Activated CD4-positive, alpha-beta T cell treated with anti-CD3 and anti-CD28 coated beads, Interleukin-2, amount 10 ng/mL, durations not matched to agents 7 days and 5 days (primary cell): ENCODE measurements at regions not wholly inside any gene's neighbourhood (a gene's known extent, or its start where the extent isn't known, plus 50 kb on each side); places are given as distances from the start of the nearest gene placed in this dataset.
"Not testable (repeated sequence)": the region's sequence is repeated elsewhere in the genome, so short reads cannot be mapped to it uniquely, and the experiment has no call there.

Source experiments
- CTCF ChIA-PET: fragments of 350-600 bp; sonication (Branson Sonifier 250); formaldehyde crosslinking; loops from one replicate; lab custom pipeline; 2021; ENCODE audit warnings: antibody characterized with exemption; lab: Charles Lee
- POLR2A ChIA-PET: fragments of 350-600 bp; sonication (Branson Sonifier 250); formaldehyde crosslinking; loops from one replicate; lab custom pipeline; 2021; ENCODE audit warnings: antibody characterized with exemption; lab: Charles Lee
- DNase-seq: peaks from one replicate; pipeline ENCODE4 v3.0.0-alpha.2; 2020
- H3K27ac Mint-ChIP-seq: one replicate; pipeline ENCODE4 v1.8.0; 2021; ENCODE audit warnings: mild to moderate bottlenecking, moderate library complexity, mixed read lengths
- H3K27me3 Mint-ChIP-seq: one replicate; pipeline ENCODE4 v1.8.0; 2021; ENCODE audit warnings: mixed read lengths
- H3K36me3 Mint-ChIP-seq: one replicate; pipeline ENCODE4 v1.8.0; 2021; ENCODE audit warnings: low read depth, mixed read lengths
- H3K4me1 Mint-ChIP-seq: one replicate; pipeline ENCODE4 v1.8.0; 2021; ENCODE audit warnings: mixed read lengths
- H3K4me3 Mint-ChIP-seq: one replicate; pipeline ENCODE4 v1.8.0; 2021; ENCODE audit warnings: mild to moderate bottlenecking, moderate library complexity, mixed read lengths
- H3K9me3 Mint-ChIP-seq: one replicate; pipeline ENCODE4 v1.8.0; 2021; ENCODE audit warnings: mixed read lengths

DNA sequence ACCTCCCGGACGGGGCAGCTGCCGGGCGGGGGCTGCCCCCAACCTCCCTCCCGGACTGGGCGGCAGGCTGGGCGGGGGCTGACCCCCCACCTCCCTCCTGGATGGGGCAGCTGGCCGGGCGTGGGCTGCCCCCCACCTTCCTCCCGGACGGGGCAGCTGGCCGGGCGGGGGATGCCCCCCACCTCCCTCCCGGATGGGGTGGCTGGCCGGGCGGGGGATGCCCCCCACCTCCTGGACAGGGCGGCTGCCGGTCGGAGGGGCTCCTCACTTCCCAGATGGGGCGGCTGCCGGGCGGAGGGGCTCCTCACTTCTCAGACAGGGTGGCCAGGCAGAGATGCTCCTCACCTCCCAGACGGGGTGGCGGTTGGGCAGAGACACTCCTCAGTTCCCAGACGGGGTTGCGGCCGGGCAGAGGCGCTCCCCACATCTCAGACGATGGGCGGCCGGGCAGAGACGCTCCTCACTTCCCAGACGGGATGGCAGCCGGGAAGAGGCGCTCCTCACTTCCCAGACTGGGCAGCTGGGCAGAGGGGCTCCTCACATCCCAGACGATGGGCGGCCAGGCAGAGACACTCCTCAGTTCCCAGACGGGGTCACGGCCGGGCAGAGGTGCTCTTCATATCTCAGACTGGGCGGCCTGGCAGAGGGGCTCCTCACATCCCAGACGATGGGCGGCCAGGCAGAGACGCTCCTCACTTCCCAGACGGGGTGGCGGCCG, 691.1 kb downstream of the BRINP1 start:
- H3K36me3 Mint-ChIP-seq, CTCF ChIA-PET, DNase-seq, H3K27ac Mint-ChIP-seq, POLR2A ChIA-PET, H3K27me3 Mint-ChIP-seq, H3K4me1 Mint-ChIP-seq, H3K9me3 Mint-ChIP-seq, H3K4me3 Mint-ChIP-seq: not testable (repeated sequence)

DNA sequence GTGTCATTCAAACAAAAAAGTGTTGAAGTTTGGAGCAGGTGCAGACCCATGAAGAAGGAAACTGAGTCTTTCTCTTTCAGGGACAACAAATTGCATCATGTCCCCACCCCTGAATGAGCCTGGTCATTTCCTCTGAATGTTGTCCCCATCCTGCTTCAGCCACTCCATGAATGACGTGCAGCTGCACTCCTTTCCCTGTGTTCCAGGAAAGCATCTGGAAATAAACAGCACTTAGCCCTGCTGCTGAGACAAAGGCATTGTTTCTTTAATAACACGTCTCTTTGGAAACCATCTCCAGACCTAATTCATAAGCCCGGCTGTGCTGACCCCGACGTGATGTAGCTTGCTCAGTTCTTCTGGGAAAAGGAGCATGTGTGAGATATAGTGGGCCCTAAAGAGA, 682.3 kb downstream of the BRINP1 start:
- H3K4me1 Mint-ChIP-seq, result no peaks in the 10 kb centered on the region
- POLR2A ChIA-PET, result no interaction called here
- no peak overlapping the region for H3K4me3 Mint-ChIP-seq
- no peaks in the 10 kb centered on the region for H3K36me3 Mint-ChIP-seq
- DNase-seq, result no peak
- no peaks in the 10 kb centered on the region for H3K27me3 Mint-ChIP-seq
- H3K27ac Mint-ChIP-seq, result no peak overlapping the region
- CTCF ChIA-PET, result no interaction called here
- H3K9me3 Mint-ChIP-seq, result no peaks in the 10 kb centered on the region

DNA sequence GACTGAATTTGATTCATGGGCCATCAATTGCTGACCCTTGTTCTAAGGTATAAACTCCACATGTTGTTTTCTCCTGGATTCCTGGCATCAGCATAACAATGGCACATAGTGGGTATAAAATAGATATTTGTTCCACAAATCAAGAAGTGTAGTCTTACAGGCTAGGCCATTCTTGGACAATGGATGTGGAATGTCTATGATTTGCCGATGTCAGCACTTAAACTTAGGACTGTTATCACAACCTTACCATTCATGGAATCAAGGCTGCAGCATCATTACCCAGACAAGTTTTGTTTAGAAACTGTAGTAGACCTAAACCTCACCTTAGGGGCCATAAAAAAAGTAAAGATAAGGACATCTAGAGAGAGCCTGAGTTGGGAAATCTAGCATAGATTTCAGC, 680.0 kb downstream of the BRINP1 start:
- CTCF ChIA-PET, result no interaction called here
- no peaks in the 10 kb centered on the region for H3K27me3 Mint-ChIP-seq
- H3K27ac Mint-ChIP-seq, result no peak overlapping the region
- H3K9me3 Mint-ChIP-seq, result no peaks in the 10 kb centered on the region
- H3K36me3 Mint-ChIP-seq, result no peaks in the 10 kb centered on the region
- no peak overlapping the region for H3K4me3 Mint-ChIP-seq
- no peaks in the 10 kb centered on the region for H3K4me1 Mint-ChIP-seq
- no peak for DNase-seq
- POLR2A ChIA-PET, result no interaction called here

DNA sequence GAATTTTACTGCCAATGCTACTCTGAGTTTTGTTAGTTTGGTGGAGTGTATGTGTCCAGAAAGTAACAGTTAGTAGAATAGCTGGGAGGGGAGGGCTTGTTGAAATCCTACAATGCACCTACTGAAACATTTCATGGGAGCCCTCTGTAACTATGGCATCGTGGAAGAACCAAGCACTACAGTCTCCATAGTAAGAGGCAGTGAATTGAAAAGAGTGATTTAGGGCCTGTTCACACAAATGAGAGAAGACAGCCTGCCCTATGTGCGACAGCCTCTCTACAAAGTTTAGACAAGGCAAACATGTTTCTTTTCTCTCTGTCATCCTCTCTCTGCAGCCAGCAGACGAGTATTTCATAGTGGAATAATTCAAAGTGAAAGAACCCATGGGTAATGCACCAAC, 676.6 kb downstream of the BRINP1 start:
- ChIA-PET CTCF (no interaction called here), POLR2A (no interaction called here)
- no peak overlapping the region for H3K4me3 Mint-ChIP-seq
- H3K27me3 Mint-ChIP-seq, result no peaks in the 10 kb centered on the region
- no peak for DNase-seq
- no peak overlapping the region for H3K27ac Mint-ChIP-seq
- no peaks in the 10 kb centered on the region for H3K36me3 Mint-ChIP-seq
- no peaks in the 10 kb centered on the region for H3K4me1 Mint-ChIP-seq
- no peaks in the 10 kb centered on the region for H3K9me3 Mint-ChIP-seq

DNA sequence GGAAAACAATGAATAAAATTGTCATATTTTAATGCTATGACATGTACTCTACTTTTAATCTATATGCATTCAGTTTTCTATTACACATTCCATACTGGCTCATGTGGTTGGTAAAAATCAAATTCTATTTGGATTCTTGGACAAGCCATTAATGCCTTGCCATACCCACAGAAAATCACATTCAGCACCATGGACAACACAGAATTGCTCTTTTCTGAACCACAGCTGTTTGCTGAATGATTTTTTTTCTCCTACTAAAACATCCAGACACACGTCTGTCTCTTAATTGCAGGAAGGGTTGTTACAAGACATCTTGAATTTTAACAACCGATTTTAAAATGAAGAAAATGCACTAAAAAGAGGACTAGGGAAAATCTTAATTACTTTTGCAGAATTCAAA, 675.6 kb downstream of the BRINP1 start:
- no peaks in the 10 kb centered on the region for H3K9me3 Mint-ChIP-seq
- DNase-seq, result no peak
- no peaks in the 10 kb centered on the region for H3K27me3 Mint-ChIP-seq
- no peaks in the 10 kb centered on the region for H3K36me3 Mint-ChIP-seq
- ChIA-PET CTCF (no interaction called here), POLR2A (no interaction called here)
- H3K4me1 Mint-ChIP-seq, result no peaks in the 10 kb centered on the region
- H3K4me3 Mint-ChIP-seq, result no peak overlapping the region
- H3K27ac Mint-ChIP-seq, result no peak overlapping the region

DNA sequence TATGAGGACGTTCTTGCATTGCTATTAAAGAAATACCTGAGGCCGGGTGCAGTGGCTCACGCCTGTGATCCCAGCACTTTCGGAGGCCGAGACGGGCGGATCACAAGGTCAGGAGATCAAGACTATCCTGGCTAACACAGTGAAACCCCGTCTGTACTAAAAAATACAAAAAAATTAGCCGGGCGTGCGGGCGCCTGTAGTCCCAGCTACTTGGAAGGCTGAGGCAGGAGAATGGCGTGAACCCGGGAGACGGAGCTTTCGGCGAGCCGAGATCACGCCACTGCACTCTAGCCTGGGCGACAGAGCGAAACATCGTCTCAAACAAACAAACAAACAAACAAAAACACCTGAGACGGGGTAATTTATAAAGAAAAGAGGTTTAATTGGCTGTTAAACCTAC, 674.0 kb downstream of the BRINP1 start:
- H3K9me3 Mint-ChIP-seq, H3K4me1 Mint-ChIP-seq, CTCF ChIA-PET, DNase-seq, H3K27ac Mint-ChIP-seq, H3K4me3 Mint-ChIP-seq, POLR2A ChIA-PET, H3K27me3 Mint-ChIP-seq, H3K36me3 Mint-ChIP-seq: not testable (repeated sequence)

DNA sequence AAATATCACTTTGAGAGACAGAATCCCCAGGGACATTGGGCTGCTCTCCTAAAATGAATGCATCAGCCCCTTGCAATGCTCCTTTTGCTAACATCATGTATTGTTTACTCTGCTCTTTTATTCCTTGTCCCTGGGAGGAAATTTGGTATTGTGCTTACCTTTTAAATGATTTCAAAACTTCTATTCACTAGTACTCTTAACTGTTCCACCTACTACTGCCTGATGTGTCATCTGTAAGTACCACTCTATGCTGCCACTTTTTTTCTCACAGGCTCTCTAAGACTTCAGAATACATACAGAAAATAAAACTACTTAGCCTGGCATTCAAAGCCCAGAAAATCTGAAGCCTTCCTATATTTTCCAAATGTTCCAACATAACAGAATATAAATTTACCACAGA, 667.2 kb downstream of the BRINP1 start:
- Mint-ChIP-seq H3K4me1 (no peaks in the 10 kb centered on the region), H3K27me3 (no peaks in the 10 kb centered on the region), H3K4me3 (no peak overlapping the region), H3K36me3 (no peaks in the 10 kb centered on the region), H3K9me3 (peaks cover 6% of the 10 kb centered on the region), H3K27ac (no peak overlapping the region)
- ChIA-PET CTCF (no interaction called here), POLR2A (no interaction called here)
- no peak for DNase-seq

DNA sequence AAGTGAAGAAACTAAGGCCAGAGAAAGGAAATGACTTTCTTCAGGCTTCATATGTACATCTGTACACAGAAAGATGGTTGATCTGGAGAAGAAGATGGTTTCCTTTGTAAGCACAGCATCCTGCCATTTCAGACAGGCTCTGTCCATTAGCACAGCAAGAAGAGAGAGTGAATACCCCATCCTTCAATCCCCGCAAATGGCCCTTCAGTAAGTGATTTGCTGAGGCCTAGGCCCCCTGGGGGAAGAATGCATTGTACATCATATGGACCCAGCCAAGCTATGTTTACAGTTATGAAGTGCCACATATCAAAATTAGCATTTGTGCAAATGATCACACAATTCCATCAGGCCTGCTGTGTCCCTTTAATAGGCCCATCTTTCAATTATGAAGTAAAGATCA, 657.4 kb downstream of the BRINP1 start:
- DNase-seq, result no peak
- Mint-ChIP-seq H3K9me3 (no peaks in the 10 kb centered on the region), H3K27me3 (no peaks in the 10 kb centered on the region), H3K4me1 (no peaks in the 10 kb centered on the region), H3K4me3 (no peak overlapping the region), H3K27ac (no peak overlapping the region), H3K36me3 (no peaks in the 10 kb centered on the region)
- CTCF ChIA-PET, result no interaction called here
- POLR2A ChIA-PET, result no interaction called here

DNA sequence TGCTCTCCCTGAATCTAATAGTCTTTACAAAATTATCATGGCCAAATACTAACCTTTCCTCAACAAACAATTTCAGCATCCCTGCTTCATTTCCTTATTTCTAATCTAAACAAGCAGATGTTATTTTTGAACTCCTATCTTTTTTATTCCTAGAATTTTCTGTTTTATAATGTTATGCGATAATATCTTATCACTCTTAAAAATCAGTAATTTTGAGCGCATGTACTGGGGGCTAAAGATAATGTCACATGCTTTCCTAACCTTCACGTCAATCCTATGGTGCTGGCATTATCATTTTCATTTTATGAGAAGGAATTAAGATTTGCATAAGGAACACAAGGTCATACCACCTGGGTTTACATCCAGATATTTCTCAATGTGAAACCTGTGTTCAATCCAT, 648.0 kb downstream of the BRINP1 start:
- Mint-ChIP-seq H3K36me3 (no peaks in the 10 kb centered on the region), H3K4me3 (no peak overlapping the region), H3K27me3 (no peaks in the 10 kb centered on the region), H3K9me3 (peaks cover 7% of the 10 kb centered on the region), H3K27ac (no peak overlapping the region), H3K4me1 (no peaks in the 10 kb centered on the region)
- POLR2A ChIA-PET, result no interaction called here
- CTCF ChIA-PET, result no interaction called here
- no peak for DNase-seq

DNA sequence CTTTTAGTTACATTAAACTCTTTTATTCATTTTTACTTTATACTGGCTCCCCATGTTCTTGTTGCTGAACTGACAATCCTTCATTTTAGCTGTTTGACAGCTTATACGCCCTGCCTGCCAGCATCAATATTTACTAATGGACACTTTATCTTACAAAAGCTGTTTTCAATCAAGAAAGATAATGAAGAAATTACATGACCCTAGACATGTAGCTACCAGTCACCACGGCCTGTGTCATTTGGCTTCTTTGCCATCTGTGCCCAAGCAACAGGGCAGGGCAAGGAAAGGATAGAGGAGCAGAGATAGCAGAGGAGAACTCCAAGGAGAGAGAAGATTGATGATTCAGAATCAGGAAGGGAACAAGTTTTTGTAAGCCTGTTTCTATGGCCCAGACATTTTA, 647.3 kb downstream of the BRINP1 start:
- POLR2A ChIA-PET, result no interaction called here
- no peak overlapping the region for H3K4me3 Mint-ChIP-seq
- H3K36me3 Mint-ChIP-seq, result no peaks in the 10 kb centered on the region
- CTCF ChIA-PET, result no interaction called here
- no peak overlapping the region for H3K27ac Mint-ChIP-seq
- DNase-seq, result no peak
- no peaks in the 10 kb centered on the region for H3K4me1 Mint-ChIP-seq
- no peaks in the 10 kb centered on the region for H3K27me3 Mint-ChIP-seq
- H3K9me3 Mint-ChIP-seq, result peaks cover 7% of the 10 kb centered on the region

DNA sequence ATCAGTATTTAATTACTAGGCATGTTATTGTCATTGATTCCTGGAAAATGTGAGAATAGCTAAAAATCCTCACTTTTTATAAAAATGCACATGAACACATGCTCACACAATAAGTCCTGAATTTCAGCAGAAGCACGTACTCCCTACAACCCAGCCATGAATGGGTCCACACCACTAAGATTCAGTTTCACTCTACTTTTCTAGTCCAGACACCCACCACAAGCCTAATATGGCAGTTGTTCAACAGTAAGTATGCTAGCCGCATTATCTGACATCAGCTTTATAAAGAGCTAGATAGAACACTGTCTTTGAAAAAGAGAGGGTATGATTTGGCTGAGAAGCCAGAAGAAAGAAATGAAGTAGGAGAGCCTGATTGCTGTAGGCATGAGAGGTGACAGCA, 639.3 kb downstream of the BRINP1 start:
- no peak for DNase-seq
- H3K27me3 Mint-ChIP-seq, result no peaks in the 10 kb centered on the region
- H3K4me1 Mint-ChIP-seq, result no peaks in the 10 kb centered on the region
- peaks cover 10% of the 10 kb centered on the region for H3K9me3 Mint-ChIP-seq
- no peak overlapping the region for H3K27ac Mint-ChIP-seq
- H3K36me3 Mint-ChIP-seq, result no peaks in the 10 kb centered on the region
- CTCF ChIA-PET, result no interaction called here
- H3K4me3 Mint-ChIP-seq, result no peak overlapping the region
- POLR2A ChIA-PET, result no interaction called here

DNA sequence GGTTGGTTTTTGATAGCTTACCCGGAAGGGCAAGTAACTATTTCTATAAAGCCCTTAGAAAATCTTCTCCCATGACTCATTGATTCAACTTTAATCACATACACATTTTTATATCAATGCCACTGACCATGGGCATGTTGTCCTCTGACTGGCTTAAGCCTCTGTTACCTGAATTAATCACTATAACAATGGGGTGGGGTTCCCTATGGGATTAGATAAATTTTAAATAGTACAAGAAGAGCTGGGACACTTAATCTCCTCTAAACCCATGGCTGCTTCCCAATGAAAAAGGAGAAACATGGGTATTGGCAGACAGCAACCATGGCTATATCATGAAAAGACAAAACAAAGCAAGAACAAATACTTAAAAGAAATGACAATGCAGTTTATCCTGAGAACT, 636.2 kb downstream of the BRINP1 start:
- POLR2A ChIA-PET, result no interaction called here
- CTCF ChIA-PET, result no interaction called here
- no peaks in the 10 kb centered on the region for H3K4me1 Mint-ChIP-seq

DNA sequence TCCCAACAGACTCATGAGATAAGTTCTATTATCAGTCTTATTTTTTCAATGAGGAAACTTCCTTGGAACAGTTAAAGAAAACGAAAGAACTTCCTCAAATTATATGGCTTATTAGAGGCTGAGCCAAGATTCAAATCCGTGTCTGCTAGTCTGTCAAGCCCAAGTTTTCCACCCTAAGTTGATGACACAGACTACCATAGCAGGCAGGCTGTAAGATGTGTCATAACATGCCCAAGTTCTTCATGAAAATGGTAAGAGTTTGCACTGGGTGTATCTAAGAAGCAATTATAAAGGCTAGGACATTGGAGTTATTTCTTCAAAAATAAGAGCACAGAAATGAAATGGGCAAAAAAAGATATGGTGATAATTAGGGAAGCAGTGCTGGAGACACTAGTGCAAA, 634.5 kb downstream of the BRINP1 start:
- Mint-ChIP-seq H3K36me3 (no peaks in the 10 kb centered on the region), H3K27ac (no peak overlapping the region), H3K9me3 (peaks cover 20% of the 10 kb centered on the region), H3K4me1 (no peaks in the 10 kb centered on the region), H3K4me3 (no peak overlapping the region), H3K27me3 (no peaks in the 10 kb centered on the region)
- no peak for DNase-seq
- CTCF ChIA-PET, result no interaction called here
- POLR2A ChIA-PET, result no interaction called here

More for the DNA sequence above, 636.2 kb downstream of the BRINP1 start:
- no peak overlapping the region for H3K27ac Mint-ChIP-seq
- H3K27me3 Mint-ChIP-seq, result no peaks in the 10 kb centered on the region
- peaks cover 17% of the 10 kb centered on the region for H3K9me3 Mint-ChIP-seq
- no peak for DNase-seq
- H3K4me3 Mint-ChIP-seq, result no peak overlapping the region
- no peaks in the 10 kb centered on the region for H3K36me3 Mint-ChIP-seq

DNA sequence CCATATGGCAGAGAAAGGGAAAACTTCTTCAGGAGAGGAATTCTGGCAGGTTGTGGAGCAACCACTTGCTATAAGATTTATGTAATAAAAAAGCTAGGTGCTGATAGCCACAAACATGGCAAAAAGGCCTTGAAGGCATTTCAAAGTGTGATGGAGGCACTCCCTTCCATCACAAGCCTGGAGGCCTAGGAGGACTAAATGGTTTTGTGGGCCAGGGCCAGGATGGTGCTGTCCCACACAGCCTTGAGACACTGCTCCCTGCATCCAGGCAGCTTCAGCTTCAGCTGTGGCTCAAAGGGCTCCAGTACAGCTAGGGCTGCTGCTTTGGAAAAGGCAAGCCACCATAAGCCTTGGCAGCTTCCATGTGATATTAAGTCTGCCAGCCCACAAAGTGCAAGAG, 632.8 kb downstream of the BRINP1 start:
- Mint-ChIP-seq H3K36me3 (no peaks in the 10 kb centered on the region), H3K27ac (no peak overlapping the region), H3K27me3 (no peaks in the 10 kb centered on the region), H3K4me3 (no peak overlapping the region), H3K4me1 (no peaks in the 10 kb centered on the region), H3K9me3 (peaks cover 18% of the 10 kb centered on the region)
- POLR2A ChIA-PET, result no interaction called here
- DNase-seq, result no peak
- CTCF ChIA-PET, result no interaction called here
